ENCODE measurements at regions not wholly inside any gene's neighbourhood (a gene's known extent, or its start where the extent isn't known, plus 50 kb on each side); places are given as distances from the start of the nearest gene placed in this dataset.

DNA sequence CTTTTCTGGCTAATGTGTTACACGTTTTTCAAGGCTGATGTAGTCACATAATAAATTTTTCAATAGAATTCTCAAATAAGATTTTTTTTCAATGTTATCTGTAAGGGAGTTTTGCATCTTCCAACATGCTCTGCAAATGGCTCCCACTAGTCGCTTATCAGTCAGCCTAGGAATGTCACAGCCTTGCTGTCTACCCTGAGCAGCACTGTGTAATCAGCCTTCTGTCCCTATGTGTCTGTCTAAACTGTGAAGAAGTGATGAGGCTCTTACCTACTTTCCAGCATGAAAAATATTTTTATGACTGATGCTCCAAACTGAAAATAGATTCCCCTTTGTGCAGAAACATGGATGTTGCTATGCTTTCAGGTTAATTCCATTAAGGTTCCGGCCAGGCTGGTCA, 75.1 kb upstream of the FAM216B start:
- no peak for DNase-seq (ENCODE audit: low read depth, low spot score)
- no peak for TF ChIP-seq CTCF (conservative IDR thresholded peaks at IDR 0.05)
- Mint-ChIP-seq H3K9me3 (no peaks in the 10 kb centered on the region), H3K27me3 (ENCODE audit: low read depth) (no peaks in the 10 kb centered on the region), H3K36me3 (ENCODE audit: low read depth) (no peaks in the 10 kb centered on the region), H3K4me3 (no peak overlapping the region), H3K27ac (ENCODE audit: unreplicated experiment) (no peak overlapping the region), H3K4me1 (no peaks in the 10 kb centered on the region)

DNA sequence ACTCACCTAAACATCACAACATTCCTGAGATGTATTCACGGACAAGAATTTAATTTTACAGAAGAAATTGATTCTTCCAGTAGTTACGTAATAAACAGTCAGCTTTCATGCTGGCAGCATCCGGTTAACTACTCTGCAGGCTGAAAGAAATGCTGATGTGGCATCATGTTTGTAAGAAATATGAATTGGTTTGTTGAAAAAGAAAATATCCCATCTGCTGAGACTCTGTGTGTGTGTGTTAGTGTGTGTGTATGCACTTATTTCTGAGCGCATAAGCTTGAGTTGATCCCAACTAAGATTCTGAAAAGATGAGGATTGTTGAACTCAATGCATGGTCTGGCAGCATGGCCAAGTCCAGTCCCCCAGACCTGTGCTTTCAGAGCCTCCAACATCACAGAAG, 74.3 kb upstream of the FAM216B start:
- Mint-ChIP-seq H3K27ac (ENCODE audit: unreplicated experiment) (no peak overlapping the region), H3K4me3 (no peak overlapping the region), H3K9me3 (no peaks in the 10 kb centered on the region), H3K4me1 (no peaks in the 10 kb centered on the region), H3K36me3 (ENCODE audit: low read depth) (no peaks in the 10 kb centered on the region), H3K27me3 (ENCODE audit: low read depth) (no peaks in the 10 kb centered on the region)
- no peak for DNase-seq (ENCODE audit: low read depth, low spot score)
- TF ChIP-seq CTCF (conservative IDR thresholded peaks at IDR 0.05) = no peak

DNA sequence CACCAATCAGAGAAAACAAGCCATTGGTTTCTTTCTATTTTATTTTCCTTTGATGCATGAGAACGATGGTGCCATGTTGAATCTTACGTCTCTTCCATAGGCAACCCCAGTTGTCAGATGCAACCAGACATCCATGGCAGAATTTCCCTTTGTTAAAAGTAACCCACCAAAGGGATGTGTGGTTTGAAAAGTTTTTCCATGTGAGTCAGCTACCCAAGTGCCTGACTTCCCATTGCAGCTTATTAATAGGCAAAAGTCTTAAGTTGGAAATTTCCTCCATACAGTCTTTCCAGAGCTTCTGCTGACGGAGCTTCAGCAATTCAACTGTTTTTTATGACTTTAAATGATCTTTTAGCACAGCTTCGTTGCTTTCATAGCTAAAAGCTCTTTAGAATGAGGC, 73.8 kb upstream of the FAM216B start:
- no peaks in the 10 kb centered on the region for H3K9me3 Mint-ChIP-seq
- H3K4me1 Mint-ChIP-seq = no peaks in the 10 kb centered on the region
- no peak overlapping the region for H3K27ac Mint-ChIP-seq (ENCODE audit: unreplicated experiment)
- H3K27me3 Mint-ChIP-seq (ENCODE audit: low read depth) = no peaks in the 10 kb centered on the region
- no peak overlapping the region for H3K4me3 Mint-ChIP-seq
- no peaks in the 10 kb centered on the region for H3K36me3 Mint-ChIP-seq (ENCODE audit: low read depth)
- TF ChIP-seq CTCF (conservative IDR thresholded peaks at IDR 0.05) = no peak
- DNase-seq (ENCODE audit: low read depth, low spot score) = no peak

DNA sequence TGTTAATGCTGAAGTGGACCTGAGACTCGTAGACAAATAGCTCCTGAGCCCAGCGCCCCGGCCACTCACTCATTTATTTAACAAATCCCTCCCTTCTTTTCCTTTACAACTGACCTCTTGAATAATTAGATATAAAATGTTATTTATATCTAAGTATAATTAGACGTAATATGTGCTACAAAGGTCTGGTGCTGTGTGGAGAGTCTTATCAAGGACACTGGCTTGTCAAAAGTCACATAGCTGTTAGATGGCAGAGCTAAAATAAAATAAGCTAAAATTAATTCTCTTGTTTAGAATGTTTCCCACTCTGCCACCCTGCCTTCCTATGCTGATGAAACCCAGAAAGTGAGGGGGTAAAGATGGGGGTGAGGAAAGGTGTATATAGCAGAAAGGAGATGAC, 73.0 kb upstream of the FAM216B start:
- H3K9me3 Mint-ChIP-seq = no peaks in the 10 kb centered on the region
- no peak for DNase-seq (ENCODE audit: low read depth, low spot score)
- H3K36me3 Mint-ChIP-seq (ENCODE audit: low read depth) = no peaks in the 10 kb centered on the region
- no peak for TF ChIP-seq CTCF (conservative IDR thresholded peaks at IDR 0.05)
- H3K27me3 Mint-ChIP-seq (ENCODE audit: low read depth) = no peaks in the 10 kb centered on the region
- no peak overlapping the region for H3K27ac Mint-ChIP-seq (ENCODE audit: unreplicated experiment)
- no peak overlapping the region for H3K4me3 Mint-ChIP-seq
- no peaks in the 10 kb centered on the region for H3K4me1 Mint-ChIP-seq

DNA sequence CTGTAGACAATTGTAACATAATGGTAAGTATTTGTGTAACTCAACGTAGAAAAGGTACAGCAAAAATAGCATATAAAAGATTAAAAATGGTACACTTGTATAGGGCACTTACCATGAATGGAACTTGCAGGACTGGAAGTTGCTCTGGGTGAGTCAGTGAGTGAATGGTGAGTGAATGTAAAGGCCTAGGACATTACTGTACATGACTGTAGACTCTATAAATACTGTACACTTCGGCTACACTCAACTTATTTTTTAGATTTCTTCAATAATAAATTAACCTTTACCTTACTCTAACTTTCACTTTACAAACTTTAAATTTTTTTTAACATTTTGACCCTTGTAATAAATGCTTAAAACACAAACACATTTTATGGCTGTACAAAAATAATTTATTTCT, 72.1 kb upstream of the FAM216B start:
- Mint-ChIP-seq H3K9me3 (no peaks in the 10 kb centered on the region), H3K4me1 (no peaks in the 10 kb centered on the region), H3K4me3 (no peak overlapping the region), H3K27me3 (ENCODE audit: low read depth) (no peaks in the 10 kb centered on the region), H3K27ac (ENCODE audit: unreplicated experiment) (no peak overlapping the region), H3K36me3 (ENCODE audit: low read depth) (no peaks in the 10 kb centered on the region)
- DNase-seq (ENCODE audit: low read depth, low spot score) = no peak
- no peak for TF ChIP-seq CTCF (conservative IDR thresholded peaks at IDR 0.05)

GRCh38 chr13:42715909-42716308, 65.5 kb upstream of the FAM216B start:
- DNase-seq (ENCODE audit: low read depth, low spot score) = no peak
- TF ChIP-seq CTCF (conservative IDR thresholded peaks at IDR 0.05) = no peak
- H3K9me3 Mint-ChIP-seq = no peaks in the 10 kb centered on the region
- H3K27ac Mint-ChIP-seq (ENCODE audit: unreplicated experiment) = no peak overlapping the region
- no peaks in the 10 kb centered on the region for H3K4me1 Mint-ChIP-seq
- H3K36me3 Mint-ChIP-seq (ENCODE audit: low read depth) = no peaks in the 10 kb centered on the region
- no peaks in the 10 kb centered on the region for H3K27me3 Mint-ChIP-seq (ENCODE audit: low read depth)
- H3K4me3 Mint-ChIP-seq = no peak overlapping the region

Data from neural crest cell (in vitro differentiated cells).